ENCODE measurements at regions not wholly inside any gene's neighbourhood (a gene's known extent, or its start where the extent isn't known, plus 50 kb on each side); places are given as distances from the start of the nearest gene placed in this dataset.

GRCh38 chr13:44244288-44244687, 129.3 kb upstream of the SERP2 start (continued):
- TF ChIP-seq CHD7 (IDR thresholded peaks at IDR 0.05; ENCODE audit: insufficient replicate concordance, low read length) (no peak), SRF (IDR thresholded peaks at IDR 0.05; ENCODE audit: low read depth, low read length) (no peak), RBBP5 (IDR thresholded peaks at IDR 0.05; ENCODE audit: borderline replicate concordance, low read depth, low read length) (no peak), PHF8 (conservative IDR thresholded peaks at IDR 0.05; ENCODE audit: low read depth, low read length) (no peak), RXRA (IDR thresholded peaks at IDR 0.05; ENCODE audit: insufficient read depth, low read depth, low read length) (no peak), CHD2 (IDR thresholded peaks at IDR 0.05; ENCODE audit: low read length) (no peak), EZH2 (IDR thresholded peaks at IDR 0.05; ENCODE audit: low read depth, low read length, severe bottlenecking) (no peak), KDM1A (IDR thresholded peaks at IDR 0.05; ENCODE audit: borderline replicate concordance, low read length) (no peak), SIX5 (IDR thresholded peaks at IDR 0.05; ENCODE audit: low read depth, low read length) (no peak), SUZ12 (IDR thresholded peaks at IDR 0.05; ENCODE audit: low read length) (no peak), HDAC6 (IDR thresholded peaks at IDR 0.05; ENCODE audit: low read depth, low read length) (no peak), JUND (IDR thresholded peaks at IDR 0.05; ENCODE audit: low read length) (no peak), POLR2AphosphoS5 (IDR thresholded peaks at IDR 0.05; ENCODE audit: low read depth, low read length) (no peak), SP4 (IDR thresholded peaks at IDR 0.05; ENCODE audit: low read length) (no peak)
